ENCODE measurements at regions not wholly inside any gene's neighbourhood (a gene's known extent, or its start where the extent isn't known, plus 50 kb on each side); places are given as distances from the start of the nearest gene placed in this dataset.
A peak's percentile ranks its signal among the peaks of the same experiment; 100 is the strongest.

DNA sequence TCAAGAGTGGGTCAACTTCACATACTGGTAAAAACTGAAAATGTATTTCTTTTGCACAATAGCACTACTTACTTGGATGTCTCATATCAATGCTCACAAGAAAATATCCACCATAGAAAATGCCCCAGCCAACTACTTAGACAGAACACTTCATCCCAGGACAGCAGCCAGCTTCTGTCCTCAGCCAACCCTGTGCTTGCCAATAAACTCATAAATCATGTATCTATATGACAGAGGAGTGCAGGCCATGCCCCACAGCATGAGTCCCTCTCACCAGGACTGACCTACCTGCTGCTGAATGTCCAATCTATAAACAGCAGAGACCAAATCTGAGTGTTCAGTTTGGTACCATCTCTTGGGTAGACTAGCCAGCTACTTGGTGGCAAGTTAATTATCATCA lies 179.3 kb downstream of the OMA1 start:
- no peak for DNase-seq (ENCODE audit: low read depth)

DNA sequence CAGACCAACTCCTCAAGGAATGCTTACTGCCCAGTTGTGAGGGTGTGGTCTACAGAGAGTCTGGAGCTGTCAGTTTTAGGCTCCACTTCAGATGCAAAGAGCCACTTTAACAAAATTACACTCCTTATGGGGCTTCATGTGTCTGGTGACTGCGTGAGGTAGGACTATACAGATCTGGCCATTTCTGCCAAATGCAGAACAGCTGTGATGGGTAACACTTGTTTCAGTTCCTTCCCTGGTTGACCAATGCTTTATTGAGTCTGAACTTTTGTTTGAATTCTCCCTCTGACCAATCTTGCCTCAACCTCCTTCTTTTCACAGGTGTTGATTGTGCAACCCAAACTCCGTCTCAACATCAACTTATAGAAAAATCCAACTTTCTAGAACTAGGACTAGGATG lies 181.2 kb downstream of the OMA1 start:
- no peak for DNase-seq (ENCODE audit: low read depth)

DNA sequence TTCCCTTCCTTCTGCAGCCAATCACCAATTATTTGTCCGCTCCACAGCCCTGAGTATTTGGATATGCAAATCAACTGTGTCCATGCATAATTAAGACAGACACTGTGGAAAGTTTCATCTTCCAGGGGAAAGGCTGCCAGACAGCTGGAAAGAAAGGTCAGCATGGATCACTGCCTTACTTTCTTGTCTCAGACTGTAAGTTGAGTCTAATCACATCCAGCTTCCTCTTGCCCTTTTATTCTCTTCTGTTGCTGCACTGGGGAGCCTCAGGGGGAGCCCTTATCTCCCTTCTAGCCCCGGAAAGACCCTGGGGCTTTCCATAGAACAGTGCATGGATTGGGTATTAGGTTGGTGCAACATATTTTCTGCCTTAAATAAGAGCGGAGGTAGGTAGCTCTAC lies 182.9 kb downstream of the OMA1 start:
- no peak for DNase-seq (ENCODE audit: low read depth)

- no peak for DNase-seq (ENCODE audit: low read depth)
Measured at GRCh38 chr1:58361134-58361533, 185.4 kb downstream of the OMA1 start.

DNA sequence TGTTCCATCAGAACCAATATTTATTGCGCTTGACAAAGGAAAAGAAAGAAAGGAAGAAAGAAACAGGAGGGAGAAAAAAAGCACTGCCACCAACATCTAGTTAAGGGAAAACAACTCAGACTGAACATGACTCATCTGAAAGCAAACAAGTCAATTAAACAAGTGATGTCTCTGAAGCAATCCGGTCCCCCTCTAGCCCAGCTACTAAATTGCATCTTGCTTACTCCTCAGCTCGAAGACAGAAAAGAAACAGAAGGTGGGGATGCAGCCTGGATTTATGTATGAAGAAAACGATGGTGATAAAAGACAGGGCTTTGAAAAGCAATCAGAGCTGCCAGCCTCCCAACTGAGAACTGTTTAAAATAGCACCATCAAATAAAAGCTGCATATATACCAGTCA lies 188.2 kb downstream of the OMA1 start:
- peak; percentile 11 for DNase-seq (ENCODE audit: low read depth)

GRCh38 chr1:58356402-58356801 lies 190.1 kb downstream of the OMA1 start:
- DNase-seq (ENCODE audit: low read depth) = no peak

DNA sequence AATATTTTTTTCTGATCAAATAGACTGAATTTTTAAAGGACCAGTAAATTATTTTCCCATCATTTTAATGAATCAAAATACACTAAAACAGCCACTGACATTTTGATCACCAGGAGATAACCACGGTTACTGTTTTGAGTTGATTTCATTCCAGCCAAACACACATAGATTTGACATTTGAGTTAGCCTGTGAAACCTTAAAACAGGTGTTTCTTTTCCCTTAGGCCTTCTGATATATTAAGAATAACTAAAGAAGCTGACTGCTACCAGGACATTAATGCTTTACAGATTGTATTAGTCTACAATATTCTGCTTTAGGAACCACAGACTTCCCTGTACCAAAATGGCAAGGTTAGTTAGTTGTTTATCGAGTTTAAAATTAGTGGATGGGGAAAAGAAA lies 193.4 kb downstream of the OMA1 start:
- DNase-seq (ENCODE audit: low read depth) = no peak

DNA sequence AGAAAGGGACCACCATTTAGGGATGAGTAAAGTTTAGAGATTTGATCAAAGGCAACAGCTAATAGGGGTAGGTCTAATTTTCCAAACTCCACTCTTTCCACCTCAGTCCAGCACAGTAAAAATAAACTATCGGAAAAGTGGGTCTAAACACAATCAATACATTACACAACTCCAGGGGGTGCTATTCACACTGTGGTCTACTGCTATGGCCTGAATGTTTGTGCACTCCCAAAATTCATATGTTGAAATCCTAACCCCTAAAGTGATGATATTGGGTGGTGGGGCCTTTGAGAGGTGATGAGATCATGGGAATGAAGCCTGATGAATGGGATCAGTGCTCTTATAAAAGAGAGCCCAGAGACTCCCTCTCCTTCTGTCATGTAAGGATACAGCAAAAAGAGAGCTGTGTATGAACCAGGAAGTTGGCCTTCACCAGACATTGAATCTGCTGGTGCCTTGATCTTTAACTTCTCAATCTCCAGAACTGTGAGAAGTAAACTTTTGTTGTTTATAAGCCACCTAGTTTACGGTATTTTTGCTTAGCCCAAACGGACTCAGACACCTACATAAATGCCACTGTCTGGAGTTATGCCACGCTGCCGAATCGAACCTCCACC lies 193.9 kb downstream of the OMA1 start:
- DNase-seq (ENCODE audit: low read depth) = no peak

DNA sequence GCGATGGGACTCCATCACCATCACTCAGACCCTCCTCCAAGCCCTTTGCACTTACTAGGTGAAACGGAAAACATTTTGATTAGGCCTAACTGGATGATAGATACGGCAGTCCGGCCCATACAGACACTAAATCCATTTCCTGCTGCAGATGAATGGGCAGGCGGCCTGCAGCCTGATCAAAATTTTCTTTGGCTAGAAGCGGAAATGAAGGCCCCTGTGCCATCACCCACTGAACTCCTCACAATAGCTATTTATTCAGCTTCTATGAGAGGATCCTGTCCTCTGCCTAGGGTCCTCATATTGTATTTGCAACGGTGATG lies 200.5 kb downstream of the OMA1 start:
- no peak for DNase-seq (ENCODE audit: low read depth)

DNA sequence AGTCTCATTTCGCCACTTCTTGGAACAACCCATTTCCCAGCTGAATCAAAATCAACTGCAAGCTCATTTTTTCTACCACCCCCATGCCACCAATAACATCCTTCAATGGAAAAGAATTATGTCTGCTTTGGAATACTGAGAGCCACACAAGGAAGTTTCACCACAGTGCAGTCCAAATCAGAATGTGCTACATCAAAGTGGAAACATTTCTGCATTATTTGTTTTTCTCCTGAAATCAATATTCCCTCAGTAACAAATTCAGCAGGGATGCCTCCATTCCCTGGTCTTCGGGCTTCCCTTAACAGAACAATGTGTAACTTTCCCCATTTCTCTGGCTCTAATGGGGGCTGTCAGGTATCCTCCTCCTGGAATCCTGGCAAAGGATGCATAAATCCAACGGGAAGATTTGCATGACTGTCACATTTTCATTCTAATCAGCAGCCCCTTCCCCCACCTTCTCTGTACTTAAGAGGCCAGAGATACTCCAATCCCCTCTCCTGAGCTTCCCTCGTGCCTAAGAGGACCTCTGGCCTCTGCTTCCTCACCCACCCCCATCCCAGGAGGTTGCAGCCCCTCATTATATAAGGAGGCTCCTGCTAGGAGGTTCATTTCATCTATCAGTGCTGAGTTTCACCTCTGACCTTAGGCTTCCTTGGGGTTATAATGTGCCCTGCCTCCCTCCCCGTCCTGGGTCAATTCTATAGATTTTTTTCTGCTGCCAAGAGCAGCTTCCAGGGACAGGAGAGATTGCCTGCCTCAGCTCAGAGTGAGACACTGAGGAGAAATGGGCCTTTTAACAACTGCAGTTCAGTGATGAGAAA lies 201.1 kb downstream of the OMA1 start:
- no peak for DNase-seq (ENCODE audit: low read depth)

DNA sequence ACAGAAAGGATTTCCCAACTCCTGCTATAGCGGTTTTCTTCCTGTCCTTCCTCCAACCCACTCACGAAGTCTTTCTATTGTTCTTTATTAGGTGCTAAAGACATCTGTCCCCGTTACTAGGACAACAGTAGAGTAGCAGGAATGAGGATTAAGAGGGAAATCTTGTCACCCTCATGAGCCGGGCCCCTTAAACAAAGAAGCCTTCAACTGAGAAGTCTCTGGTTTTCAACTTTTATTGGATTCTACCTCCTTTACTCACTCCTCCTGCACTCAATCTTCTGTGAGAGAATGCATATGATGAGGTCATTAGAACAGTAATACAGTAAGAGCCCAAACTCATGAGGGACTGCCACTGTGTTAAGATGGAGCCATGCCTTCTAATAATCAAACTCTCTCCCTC lies 206.3 kb downstream of the OMA1 start:
- DNase-seq (ENCODE audit: low read depth) = no peak

GRCh38 chr1:58338081-58338480 lies 208.4 kb downstream of the OMA1 start:
- DNase-seq (ENCODE audit: low read depth) = no peak

- no peak for DNase-seq (ENCODE audit: low read depth)
Measured at GRCh38 chr1:58333511-58333910, 213.0 kb downstream of the OMA1 start.

- DNase-seq (ENCODE audit: low read depth) = peak; percentile 6
Measured at GRCh38 chr1:58331156-58331555, 215.4 kb downstream of the OMA1 start.

DNA sequence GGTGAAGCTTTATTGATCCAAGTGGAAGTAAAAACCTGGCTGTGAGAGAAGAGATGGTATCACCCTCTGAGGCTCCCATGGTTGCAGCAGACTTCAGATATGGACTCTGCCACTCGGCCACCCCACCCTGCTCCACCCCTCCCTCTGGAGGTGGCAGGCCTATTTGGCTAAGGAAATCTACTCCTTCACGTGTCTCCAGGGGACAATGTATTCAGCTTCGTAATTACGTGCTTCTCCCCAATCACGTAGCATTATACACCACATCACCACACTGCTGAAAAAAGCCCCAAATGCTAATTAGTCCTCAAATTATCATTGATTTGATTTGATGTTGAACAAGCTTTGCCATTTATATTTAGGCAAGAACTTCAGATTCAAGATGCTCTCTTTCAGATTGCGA lies 220.7 kb downstream of the OMA1 start:
- no peak for DNase-seq (ENCODE audit: low read depth)

DNA sequence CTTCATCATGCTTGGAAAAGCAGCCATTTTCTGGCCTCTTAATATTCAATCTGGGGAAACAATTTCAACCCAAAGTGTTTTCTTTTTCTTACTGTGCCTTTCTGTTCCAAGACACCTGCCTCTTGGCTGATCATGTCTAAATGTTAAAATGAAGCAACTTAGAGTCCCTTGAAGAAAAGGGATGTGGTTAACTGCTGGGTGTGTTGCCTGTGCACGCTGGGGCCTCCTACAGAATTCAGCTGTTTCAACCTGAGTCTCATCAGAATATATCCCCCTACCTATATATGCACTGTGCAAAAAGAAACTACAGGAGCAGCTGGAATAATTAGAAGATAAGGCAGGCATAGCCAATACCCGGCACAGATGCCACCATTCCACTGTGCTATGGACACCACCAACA lies 222.0 kb downstream of the OMA1 start:
- no peak for DNase-seq (ENCODE audit: low read depth)

GRCh38 chr1:58318157-58319005 lies 228.1 kb downstream of the OMA1 start:
- no peak for DNase-seq (ENCODE audit: low read depth)

DNA sequence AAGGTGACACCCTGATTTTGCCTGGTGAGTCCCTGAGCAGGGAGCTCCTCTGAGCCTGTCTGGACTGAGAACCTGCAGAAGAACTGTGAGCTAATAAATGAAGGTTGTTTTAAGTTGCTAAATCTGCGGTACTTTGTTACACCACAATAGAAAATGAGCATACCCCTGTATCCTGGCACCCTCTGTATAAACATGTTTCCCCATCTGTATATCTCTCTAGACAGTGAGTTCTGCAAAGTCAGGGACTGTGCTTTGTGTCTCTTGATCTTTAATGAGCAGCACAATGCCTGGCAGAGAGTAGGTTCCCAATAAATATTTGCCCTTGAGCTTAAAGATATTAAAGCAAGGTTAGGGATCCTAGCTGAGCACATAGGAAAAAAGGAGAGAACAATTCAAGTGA lies 228.8 kb downstream of the OMA1 start:
- no peak for DNase-seq (ENCODE audit: low read depth)

GRCh38 chr1:58317086-58317485 lies 229.4 kb downstream of the OMA1 start:
- DNase-seq (ENCODE audit: low read depth) = no peak

DNA sequence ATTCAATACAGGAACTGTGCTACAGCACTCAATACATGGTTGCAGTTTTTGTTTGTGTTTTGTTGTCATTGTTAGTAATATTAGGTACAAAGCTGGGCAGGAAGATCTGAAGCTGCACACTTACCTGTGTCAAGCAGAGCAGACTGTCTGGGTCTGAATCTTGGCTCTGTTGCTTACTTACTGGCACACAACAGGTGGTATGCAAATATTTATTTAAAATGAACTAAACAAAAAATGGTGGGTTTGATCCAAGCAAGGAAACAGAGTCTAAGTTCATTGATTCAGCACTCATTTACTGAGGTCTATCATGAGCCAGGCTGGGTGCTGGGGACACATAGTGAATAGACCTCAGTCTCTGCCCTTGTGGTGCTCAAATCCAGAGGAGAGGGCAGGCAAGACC lies 230.4 kb downstream of the OMA1 start:
- DNase-seq (ENCODE audit: low read depth) = no peak

DNA sequence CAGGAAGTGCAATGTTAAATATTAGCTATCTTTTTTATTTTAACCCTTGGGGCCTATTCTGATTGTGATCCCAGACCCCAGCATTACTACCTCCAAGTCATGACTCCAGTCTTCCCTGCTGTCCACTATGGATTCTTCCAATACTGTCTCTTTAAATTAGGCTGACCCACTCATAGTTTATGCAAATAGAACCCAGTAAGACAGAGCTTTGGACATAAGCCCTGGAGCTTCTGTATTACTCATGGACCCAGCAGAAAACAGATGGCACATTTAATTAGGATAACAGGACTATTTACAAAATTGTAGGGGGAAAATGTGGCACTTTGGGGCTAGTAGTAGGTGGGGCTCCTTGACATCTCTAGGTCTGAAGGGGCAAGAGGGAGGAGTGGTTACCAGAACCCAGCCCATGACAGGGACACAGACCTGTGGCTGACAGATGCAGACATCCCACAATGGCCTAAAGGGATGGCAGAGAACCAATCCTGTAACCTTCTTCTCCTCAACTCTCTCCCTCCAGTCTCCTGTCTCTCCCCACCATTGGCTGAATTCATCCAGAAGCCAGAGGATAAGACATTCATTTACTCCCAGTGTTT lies 233.5 kb downstream of the OMA1 start:
- no peak for DNase-seq (ENCODE audit: low read depth)

DNA sequence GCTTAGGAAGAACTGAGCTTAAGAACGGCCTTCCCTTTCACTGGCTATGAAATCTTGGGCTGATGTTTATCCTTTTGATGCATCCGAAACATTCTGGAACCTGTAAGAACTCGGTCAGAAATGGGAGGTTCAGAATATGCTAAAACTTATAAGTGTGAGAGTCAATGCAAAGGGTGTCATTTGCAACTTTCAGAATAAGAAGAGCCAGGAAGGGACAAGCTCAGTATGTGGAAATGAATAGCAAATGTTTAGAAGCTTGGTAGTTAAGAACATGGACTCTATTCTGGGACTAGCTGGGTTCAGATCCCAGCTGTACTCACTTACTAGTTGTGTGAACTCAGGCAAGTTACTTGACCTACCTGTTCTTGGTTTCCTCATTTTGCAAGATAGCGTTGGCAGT lies 234.1 kb downstream of the OMA1 start:
- DNase-seq (ENCODE audit: low read depth) = no peak

GRCh38 chr1:58310881-58311280 lies 235.6 kb downstream of the OMA1 start:
- DNase-seq (ENCODE audit: low read depth) = no peak

All from stromal cell of bone marrow (primary cell).